ENCODE measurements at regions not wholly inside any gene's neighbourhood (a gene's known extent, or its start where the extent isn't known, plus 50 kb on each side); places are given as distances from the start of the nearest gene placed in this dataset.

DNA sequence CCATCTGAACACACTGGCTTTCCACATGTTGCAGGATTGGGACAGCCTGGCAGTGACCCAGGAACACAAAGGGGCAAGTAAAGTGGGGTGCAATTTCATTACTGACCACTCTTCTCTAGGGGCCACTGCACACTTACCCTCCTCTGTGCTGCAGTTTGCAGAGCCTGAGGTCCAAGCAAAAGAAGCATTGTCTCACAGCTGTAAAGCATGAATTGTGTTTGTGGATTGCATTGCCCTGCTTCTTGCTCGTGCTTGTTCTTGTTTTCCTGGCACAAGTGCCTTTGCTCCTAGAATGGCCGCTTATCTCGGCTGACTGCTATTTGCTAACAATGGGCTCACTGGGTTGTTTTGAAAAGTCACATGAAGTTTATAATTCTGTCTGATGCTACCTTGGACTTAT is 209.1 kb upstream of the JADE1 start:
- DNase-seq: no peak

DNA sequence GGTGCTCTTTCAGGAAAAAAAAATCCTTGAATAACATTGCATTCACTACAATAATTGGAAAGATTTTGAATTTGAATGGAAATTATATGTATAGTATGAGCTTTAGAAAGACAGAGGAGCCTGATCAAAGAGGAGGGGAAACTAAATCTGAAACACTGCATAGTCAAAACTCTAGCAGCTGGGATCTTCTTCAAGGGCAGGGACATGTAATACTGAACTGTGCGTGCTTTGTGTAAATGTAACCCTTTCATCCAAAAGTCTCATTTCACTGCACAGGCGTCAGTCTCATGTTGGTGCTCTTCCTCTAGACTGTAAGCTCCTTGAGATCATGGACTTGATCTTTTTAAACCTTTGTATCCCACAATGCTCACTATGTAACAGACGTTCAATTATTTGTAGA is 212.0 kb upstream of the JADE1 start:
- no peak for DNase-seq

DNA sequence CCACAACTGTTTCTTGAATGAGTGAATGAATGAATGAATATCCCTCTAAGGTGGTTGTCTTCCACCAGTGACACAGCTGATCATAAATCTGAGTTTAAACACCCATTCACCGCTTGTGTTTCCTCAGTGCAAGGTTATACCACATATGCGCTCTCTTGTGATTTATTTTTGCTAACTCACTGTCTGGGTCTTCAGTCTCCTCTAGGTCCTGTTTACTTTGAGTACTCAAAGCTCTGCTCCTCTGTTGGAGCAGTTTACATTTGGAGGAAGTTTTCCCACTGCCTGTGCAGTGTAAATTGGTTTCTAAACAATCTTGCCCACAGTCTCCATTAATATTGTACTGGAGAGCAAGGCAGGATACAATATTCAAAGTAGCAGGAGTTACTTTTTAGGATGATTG is 212.6 kb upstream of the JADE1 start:
- DNase-seq: no peak

DNA sequence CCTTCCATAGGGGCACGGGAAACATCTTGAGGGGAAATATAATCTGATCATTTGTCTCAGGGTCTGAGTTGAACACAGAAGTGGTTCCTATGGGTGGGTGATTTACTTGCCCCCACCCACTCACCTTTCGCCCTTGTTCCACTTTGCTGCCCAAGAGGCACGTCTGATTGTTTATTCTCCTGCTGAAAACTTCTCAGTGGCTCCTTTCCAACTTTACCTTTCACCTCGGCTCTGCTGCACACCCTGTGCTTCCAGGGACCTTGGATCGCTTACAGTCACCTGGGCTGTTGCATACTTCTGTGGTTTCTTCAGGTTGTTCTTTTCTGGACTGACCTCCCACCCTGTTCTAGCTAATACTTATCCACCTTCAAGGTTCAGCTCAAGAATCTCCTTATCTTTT is 213.4 kb upstream of the JADE1 start:
- no peak for DNase-seq

DNA sequence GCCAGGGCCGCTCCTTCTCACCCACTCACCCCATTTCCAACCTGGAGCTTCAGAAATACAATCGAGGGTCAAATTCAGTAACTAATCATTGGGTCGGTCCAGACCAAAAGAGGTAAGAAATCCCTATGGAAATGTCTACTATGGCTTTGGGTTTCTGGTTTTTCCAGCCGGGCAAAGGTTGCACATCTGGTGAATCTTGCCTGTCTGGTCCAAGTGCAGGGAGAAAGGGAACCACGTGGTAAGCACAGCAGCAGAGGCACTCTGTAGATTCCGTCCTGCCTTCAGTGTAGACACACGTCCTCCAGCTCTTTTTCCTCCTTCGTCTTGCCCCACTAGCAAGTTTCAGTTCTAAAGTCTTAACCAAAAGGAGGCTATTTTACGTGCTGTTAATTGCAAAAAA is 218.0 kb upstream of the JADE1 start:
- DNase-seq: no peak

DNA sequence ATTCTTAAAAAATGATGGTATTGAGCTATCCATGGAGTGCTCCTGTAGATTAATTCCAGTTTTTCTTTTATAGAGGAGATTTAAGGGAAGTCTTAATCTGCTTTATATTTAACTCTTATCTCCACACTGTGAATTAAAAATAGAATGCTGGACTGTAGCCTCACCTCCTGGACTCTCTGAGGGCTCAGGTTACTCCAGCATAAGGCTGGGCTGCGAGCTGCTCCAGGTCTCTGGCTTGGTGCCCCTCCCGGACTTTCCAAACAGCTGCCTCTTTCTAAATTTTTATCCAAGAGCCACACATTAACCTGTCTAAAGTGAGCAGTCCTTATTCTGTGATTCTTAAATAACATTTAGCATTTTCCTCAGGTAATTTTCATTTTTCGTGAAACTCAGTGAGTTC is 218.7 kb upstream of the JADE1 start:
- DNase-seq: no peak

DNA sequence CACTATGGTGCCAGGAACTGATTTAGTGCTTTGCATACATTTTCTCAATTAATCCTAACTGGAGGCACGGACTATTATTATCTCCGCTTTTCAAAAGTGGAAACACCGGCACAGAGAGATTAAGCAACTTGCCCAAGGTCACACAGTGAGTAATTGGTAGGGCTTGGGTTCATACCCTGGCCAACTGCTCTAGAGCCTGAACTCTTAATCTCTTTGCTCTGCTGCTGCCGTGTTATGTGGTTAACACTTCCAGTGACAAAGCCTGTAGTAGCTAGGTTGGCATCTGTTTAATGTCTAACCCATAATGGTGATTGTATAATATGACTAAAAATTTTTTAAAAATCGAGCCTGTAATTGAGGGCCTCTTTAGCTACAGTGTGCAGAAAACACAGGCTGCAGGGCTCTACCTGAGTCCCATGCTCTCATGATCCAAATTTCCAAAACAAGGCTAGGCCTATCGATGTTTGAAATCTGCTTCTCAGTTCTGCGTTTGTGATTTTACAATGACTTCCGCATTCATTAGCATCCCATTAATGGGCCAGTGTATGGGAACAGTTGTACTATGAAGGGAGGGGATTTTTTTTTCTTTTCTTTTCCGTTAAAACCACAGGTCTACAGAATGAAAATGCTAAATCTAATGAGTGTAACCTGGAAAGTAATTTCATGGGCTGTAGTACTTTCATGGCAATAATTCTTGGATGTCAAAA is 219.3 kb upstream of the JADE1 start:
- DNase-seq: no peak

DNA sequence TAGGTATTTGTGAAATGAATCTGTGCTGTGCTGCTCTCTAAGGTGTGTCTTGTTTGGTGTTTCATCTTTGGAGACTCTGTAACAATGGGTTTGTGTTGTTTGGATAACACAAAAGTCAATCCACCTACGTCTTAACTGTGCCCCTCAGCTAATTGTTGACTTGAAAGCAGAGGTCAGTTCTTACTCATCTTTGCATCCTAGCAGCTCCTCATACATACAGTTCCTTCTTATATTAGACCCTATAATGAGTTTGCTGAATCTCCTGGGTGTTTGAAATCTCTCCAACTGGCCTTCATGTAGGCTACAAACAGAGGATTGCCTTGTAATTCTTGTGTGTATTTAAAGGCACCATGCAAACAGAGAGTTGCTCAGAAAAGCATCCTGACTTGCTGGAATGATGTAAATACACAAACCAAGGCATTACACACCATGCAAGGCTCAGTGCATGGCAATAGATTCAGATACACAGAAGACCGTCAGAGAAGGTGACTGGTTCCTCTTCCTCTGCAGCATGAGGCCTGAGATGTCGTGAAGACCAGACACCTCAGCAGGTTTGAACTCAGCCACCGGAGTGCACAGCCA is 220.0 kb upstream of the JADE1 start:
- DNase-seq: no peak

DNA sequence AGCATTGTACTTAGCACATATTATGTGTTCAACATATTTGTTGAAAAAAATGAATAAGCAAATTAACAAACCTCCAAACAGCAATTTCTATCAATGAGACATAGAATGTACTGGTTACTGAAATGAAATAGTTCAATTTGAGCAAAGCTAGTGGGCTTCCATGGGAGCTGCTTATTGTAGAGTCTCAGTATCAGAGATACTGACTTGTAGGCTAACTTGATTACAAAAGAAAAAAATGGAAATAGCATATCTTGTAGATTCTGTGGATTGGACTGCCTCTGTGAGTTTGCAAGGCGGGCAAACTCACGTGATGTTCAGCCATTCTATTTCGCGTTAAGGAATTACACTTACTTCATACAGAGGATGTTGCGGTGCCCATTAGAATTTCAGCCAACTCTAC is 222.1 kb upstream of the JADE1 start:
- DNase-seq: no peak

DNA sequence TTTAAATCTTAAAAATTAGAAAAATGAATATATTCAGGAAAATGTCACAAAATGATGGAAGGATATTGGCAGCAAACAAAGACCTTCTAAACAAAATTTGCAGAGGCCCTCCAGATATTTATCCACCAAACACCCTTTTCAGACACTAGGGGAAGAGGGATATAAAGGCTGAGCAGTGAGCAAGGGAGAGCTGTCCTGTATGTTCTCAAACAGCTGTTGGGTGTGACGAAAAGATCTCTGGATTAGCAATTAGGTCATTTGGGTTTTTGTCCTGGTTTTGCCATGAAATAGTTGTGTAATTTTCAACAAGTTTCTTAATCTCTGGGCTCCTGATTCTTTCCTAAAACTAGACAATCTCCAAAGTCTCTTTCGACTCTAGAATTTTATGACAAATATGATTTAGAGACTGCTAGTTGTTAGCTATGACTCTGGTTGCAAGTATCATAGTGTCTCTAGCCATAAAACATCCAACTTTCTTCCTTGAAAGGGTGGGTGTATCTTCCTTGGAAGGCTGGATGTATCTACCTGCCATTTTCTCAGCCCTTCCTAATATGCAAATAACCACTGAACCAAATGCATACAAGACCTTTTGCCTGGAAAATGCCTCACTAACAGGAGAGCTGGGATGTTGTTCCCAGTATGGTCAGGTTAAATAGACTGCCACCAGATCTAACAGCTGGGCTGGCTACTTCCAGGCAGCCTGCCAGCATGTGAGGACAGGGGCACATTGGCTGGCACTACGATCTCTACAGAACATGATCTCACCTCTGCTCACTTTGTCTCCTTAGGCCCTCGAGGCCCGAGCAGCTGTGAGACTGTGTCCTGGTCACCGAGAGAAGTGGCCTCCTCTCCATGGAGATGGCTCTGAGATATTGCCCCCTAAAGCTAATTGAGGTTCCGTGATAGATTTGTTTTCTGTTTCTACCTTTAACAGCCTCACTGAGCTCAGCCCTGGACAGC is 225.5 kb upstream of the JADE1 start:
- DNase-seq: no peak

DNA sequence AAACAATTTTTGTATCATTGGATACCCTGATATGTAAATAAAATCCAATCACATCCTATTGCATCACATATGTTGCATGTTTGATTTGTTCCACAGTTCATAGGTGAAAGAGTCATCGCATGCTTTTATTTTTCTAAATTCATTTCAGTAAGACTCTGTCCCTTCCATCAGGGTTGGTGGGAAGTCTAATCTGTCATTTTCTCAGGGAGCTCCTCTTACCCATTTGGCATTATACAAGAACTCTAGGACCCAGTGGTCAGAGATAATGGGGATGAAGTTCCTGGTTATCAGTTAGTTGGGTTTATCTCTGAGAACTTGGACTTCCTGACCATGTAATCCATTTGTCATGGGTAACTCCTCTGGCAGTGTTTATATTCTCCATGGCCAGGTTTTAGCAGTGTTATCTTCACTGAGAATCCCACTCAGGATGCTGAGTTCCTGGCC is 227.1 kb upstream of the JADE1 start:
- DNase-seq: no peak

DNA sequence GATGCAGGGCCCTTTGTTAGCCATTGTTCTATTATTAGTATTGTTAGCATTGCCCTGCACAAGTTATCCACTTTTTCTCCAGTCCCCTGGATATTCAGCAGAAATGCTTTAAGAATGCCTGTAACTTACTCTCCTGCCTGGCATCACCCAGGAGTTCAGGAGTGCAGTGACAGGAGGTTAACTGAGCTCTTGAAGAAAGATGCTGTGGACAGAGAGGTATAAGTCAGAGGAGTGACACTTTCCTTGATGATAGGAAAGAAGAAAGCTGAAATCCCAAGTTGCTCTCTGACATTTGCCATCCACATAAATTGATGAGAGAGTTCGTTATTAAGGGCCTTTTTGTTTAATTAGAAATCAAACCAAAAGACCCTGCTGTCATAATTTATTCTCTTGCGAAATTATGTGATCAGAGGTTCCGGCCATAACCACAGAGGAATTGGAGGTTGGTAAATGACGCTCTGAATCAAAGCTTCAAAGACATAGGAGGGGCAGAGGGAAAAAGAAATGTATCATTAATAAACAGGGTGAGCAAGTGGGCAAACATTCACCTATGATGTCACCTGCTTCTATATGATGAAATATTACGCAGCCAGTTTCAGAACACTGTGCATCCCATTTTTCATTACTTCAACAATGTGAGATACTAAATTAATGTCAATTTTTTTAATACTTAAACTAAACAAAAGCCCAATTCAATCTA is 230.2 kb upstream of the JADE1 start:
- DNase-seq: no peak

DNA sequence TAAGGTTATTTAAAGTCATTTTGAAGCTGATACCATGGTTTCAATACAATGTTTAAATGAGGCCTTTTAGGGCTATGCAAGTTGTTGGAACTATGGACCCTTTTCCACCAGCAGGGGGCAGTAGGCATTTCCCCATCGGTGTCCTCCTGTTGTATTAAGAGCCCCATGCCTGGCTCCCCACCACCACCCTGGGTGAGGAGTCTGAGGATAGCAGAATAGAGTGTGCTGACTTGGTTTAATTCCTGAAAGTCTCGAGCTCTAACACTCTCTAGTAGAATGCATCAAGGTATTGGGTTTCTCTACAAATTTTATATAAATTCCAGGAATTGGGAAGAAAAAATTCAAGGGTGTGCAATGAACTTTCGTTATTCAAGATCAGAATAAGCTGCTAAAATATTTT is 234.8 kb upstream of the JADE1 start:
- peak; percentile 84 for DNase-seq

DNA sequence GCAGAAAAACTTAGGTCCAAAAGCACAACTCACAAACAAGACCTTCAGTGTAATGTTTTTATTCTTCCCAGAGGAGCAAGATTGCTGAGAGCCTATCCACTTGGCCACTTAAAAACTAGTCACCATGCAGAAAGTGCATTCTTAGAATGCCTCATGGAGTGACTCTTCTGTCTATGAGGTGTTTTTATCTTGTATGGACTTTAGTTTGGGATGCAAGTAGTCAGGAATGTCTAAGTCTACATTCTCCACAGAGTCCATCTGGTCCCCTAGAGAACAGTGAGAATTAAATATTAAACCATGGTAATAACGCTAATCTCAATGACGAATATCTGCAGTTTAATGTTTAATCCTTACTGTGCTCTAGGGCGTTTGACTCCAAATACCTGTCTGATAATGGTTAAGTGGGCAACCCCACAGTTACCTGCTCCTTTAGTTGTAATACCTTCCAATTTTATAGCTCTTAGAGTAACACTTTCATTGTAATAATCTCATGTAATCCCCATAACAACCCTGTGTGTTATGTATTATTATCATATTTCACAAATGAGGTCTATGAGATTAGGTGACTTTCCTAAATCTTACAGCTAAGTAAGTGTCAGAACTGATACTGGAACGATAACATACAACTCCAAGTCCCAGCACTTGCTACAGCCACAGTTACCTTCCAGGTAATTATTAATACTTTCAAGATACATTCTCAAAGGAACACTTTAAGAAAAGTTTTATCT is 235.6 kb upstream of the JADE1 start:
- DNase-seq: no peak

DNA sequence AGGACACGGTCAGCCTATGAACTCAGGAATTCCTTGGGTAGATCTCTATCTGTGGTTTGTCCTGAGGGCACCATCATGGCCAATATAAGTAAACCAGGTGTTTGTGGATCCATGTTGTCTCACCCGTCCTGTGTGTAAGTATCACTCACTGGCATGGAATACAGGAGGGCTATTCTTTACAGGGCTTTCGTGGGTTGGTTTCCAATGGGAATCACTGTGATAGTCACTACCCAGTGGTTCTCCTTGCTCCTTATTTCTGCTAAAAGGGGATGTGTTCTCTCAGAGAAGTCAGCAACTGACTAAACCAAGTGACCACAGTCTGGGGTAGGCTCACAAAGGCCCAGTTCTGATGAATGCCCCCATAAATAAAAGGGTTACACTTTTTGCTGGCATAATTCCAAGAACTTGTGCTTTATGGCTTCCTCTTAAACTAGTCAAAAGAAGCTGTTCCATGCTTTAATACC is 236.7 kb upstream of the JADE1 start:
- no peak for DNase-seq

DNA sequence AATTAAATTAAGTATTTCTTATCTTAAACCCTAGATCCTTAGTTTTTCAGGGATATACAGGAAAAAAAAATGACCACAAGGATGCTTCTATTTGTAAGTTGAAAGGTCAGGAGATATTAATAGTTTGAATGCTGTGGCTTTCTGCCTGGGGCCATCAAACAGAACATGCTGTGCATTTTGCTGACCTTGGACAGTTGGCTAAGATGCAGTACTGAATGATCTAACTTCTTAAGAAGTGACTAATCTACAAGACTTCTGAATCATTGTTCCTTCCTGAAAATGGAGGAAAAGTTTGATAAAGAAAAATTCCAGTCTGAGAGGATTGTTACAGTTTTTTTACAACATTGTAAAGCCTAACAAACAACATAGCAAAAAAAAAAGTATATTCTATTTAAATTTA is 237.8 kb upstream of the JADE1 start:
- DNase-seq: no peak

DNA sequence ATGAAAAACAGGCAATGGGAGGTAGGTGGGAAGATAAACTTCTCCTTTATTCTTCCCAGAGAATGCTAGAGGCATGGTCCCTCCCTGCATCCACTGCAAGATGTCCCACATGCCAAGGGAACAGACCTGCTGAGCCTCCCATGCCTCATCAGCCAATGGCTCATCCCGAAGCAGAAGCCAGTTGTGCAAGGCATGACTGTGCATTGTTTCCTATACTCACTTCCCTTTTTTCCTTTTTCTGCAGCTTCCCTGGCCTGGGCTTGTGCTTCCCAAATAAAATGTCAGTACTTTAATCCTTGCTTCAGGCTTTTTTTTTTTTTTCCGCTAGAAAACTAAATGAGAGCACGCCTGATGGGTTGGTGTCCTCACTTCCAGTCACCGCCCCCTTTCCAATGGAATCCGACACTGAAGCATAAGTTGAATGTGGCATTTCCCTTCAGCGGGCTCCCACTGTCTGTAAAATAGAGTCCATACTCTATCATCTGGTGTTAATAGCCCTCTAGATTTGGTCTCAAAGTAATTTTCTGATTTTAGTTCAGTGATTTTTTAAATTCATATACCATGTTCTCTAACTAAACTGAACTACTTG is 239.0 kb upstream of the JADE1 start:
- no peak for DNase-seq

DNA sequence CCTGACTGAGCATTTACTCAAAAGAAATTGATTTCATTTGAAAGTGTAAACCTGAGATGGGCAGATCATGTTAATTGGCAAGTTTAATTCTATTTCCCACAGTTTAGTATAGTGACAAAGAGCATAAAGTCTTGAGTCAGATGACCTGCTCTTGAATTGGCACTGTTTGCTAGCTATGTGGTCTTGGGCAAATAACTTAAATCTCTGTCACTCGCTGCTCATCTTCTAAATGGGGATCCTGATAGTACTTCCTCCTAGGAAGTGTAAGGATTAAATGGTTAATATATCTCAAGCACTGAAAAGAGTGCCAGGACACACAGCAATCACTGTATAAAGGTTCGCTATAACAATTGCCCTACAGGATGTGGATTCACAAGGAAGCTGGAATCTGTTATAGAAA is 242.8 kb upstream of the JADE1 start:
- DNase-seq: no peak

DNA sequence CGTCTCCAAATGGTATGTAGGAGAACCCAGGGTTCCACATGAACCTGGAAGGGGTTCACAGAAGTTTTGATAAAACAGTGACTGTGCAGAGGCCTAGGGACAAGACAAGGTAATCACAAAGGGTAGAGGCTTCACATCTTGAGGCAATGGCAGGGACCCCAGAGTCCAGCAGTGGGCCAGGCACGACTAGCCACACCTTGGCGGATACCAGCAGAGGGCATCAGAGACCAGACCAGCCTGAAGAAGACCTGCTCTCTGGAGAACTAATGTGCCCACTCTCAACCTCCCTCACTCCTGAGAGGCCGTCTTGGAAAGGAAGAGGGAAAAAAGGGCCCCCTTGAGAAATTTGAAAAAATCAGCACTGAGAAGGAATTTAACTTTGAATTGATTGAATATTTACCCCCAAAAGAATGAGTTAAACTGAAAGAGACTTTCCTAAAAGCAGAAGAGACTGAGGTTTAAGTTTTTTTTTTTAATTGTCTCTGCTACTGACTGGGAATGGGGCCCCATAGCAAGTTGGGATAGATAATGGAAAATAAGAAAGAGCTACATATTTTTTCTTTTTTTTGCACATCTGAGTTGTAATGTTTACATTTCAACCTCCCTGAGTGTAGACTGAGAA is 243.8 kb upstream of the JADE1 start:
- DNase-seq: no peak

DNA sequence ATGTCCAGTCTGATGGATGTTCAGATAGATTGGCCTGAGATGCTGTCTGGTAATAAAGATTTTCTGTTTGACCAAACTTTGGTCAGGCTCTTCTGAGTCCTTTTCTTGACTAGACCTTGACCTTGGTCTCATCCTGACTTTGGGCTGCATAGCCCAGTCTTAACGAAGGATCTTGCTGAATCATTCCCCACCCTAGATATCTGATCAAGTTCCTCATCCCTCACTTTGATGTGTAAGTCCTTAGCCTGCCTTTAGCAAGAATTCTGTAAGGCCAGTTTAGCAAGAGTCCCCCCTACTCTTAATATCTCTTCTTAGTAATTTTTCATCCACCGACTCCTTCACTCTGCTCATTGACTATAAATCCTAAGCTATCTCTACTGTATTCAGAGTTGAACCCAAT is 244.4 kb upstream of the JADE1 start:
- DNase-seq: no peak

DNA sequence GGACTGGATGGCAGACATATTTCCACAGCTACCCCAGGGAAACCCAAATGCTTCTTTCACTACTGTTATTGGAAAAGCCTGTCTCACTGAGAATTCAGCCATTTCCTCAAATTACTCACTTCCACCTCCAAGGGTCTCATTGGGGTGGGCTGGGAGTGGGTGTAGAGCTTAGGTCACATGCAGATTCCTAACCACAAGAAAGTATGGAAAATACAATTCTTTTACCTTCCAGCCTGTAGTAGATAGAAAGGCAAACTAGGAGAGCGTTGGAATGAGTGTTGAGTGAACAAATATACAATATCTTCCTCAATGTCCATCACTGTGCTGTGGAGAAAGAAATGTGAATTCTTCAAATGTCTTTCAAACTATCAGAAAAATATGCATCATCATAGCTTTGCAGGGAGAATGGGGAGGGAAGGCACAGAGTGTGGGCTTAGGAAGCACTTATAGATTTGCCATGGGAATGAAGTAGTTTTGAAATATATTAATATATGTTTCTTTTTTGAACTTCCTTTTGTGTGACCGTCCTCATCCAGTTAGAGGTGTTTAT is 245.3 kb upstream of the JADE1 start:
- DNase-seq: no peak
